H9 (cell line): ENCODE measurements at regions not wholly inside any gene's neighbourhood (a gene's known extent, or its start where the extent isn't known, plus 50 kb on each side); places are given as distances from the start of the nearest gene placed in this dataset.

Experiments used
- DNase-seq: peaks from one replicate; pipeline ENCODE4 v3.0.0-alpha.2; 2017
- H2AFZ ChIP-seq: one replicate; pipeline ENCODE4 v1.6.1; 2013; ENCODE audit warnings: mild to moderate bottlenecking, low read length, control low read depth, moderate library complexity
- H2AK5ac ChIP-seq: 2 replicates; pipeline ENCODE4 v1.6.1; 2013; ENCODE audit warnings: low read length, control low read depth, mixed read lengths; ENCODE audit not compliant: insufficient read length
- H2BK120ac ChIP-seq: one replicate; pipeline ENCODE4 v1.6.1; 2013; ENCODE audit warnings: low read depth, mild to moderate bottlenecking, low read length, control low read depth, inconsistent platforms; ENCODE audit not compliant: poor library complexity, severe bottlenecking
- H2BK12ac ChIP-seq: 2 replicates; pipeline ENCODE4 v1.6.1; 2013; ENCODE audit warnings: low read length, control low read depth, mixed read lengths, low read depth; ENCODE audit not compliant: insufficient read length
- H2BK15ac ChIP-seq: 2 replicates; pipeline ENCODE4 v1.6.1; 2013; ENCODE audit warnings: low read depth, low read length, control low read depth
- H2BK20ac ChIP-seq: one replicate; pipeline ENCODE4 v1.6.1; 2013; ENCODE audit warnings: low read depth, mild to moderate bottlenecking, low read length, control low read depth, inconsistent platforms; ENCODE audit not compliant: poor library complexity, severe bottlenecking
- H2BK5ac ChIP-seq: 2 replicates; pipeline ENCODE4 v1.6.1; 2013; ENCODE audit warnings: low read length, control low read depth, mixed read lengths; ENCODE audit not compliant: insufficient read length
- H3K14ac ChIP-seq: 2 replicates; pipeline ENCODE4 v1.6.1; 2013; ENCODE audit warnings: low read length, control low read depth; ENCODE audit not compliant: insufficient read depth
- H3K18ac ChIP-seq: 2 replicates; pipeline ENCODE4 v1.6.1; 2013; ENCODE audit warnings: low read depth, mild to moderate bottlenecking, mixed read lengths, low read length, control low read depth; ENCODE audit not compliant: insufficient read length
- H3K23ac ChIP-seq: 2 replicates; pipeline ENCODE4 v1.6.1; 2013; ENCODE audit warnings: low read length, control low read depth, mixed read lengths, low read depth; ENCODE audit not compliant: insufficient read length
- H3K23me2 ChIP-seq: 2 replicates; pipeline ENCODE4 v1.6.1; 2013; ENCODE audit warnings: low read depth, mild to moderate bottlenecking, mixed read lengths, low read length, control low read depth; ENCODE audit not compliant: insufficient read length, poor library complexity, severe bottlenecking
- H3K27ac ChIP-seq: 2 replicates; pipeline ENCODE4 v1.5.1; 2013; ENCODE audit warnings: low read length, control low read depth, mixed read lengths, low read depth; ENCODE audit not compliant: insufficient read length
- H3K27me3 ChIP-seq: 2 replicates; pipeline ENCODE4 v1.6.1; 2013; ENCODE audit warnings: low read length, control low read depth, inconsistent platforms; ENCODE audit not compliant: insufficient read depth
- H3K4ac ChIP-seq: 2 replicates; pipeline ENCODE4 v1.6.1; 2013; ENCODE audit warnings: low read depth, mild to moderate bottlenecking, control low read depth, inconsistent platforms, low read length, moderate library complexity
- H3K4me1 ChIP-seq: 2 replicates; pipeline ENCODE4 v1.6.1; 2013; ENCODE audit warnings: low read length, control low read depth, inconsistent platforms; ENCODE audit not compliant: insufficient read depth
- H3K4me2 ChIP-seq: 2 replicates; pipeline ENCODE4 v1.6.1; 2013; ENCODE audit warnings: low read length, control low read depth, mixed read lengths; ENCODE audit not compliant: insufficient read length, insufficient read depth
- H3K56ac ChIP-seq: 2 replicates; pipeline ENCODE4 v1.6.1; 2013; ENCODE audit warnings: low read depth, mild to moderate bottlenecking, mixed read lengths, low read length, control low read depth; ENCODE audit not compliant: insufficient read length
- H3K79me1 ChIP-seq: 2 replicates; pipeline ENCODE4 v1.6.1; 2013; ENCODE audit warnings: low read depth, mild to moderate bottlenecking, moderate library complexity, low read length, control low read depth, inconsistent platforms; ENCODE audit not compliant: insufficient read depth, poor library complexity, severe bottlenecking
- H3K79me2 ChIP-seq: 2 replicates; pipeline ENCODE4 v1.6.1; 2013; ENCODE audit warnings: low read length, control low read depth, inconsistent platforms; ENCODE audit not compliant: insufficient read depth
- H3K9ac ChIP-seq: 2 replicates; pipeline ENCODE4 v1.6.1; 2013; ENCODE audit warnings: low read length, control low read depth, mixed read lengths; ENCODE audit not compliant: insufficient read length; ENCODE audit errors: extremely low read depth
- H3K9me3 ChIP-seq: one replicate; pipeline ENCODE4 v1.6.1; 2013; ENCODE audit warnings: low read depth, low read length, inconsistent platforms; ENCODE audit not compliant: control insufficient read depth
- H3T11ph ChIP-seq: one replicate; pipeline ENCODE4 v1.6.1; 2013; ENCODE audit warnings: mild to moderate bottlenecking, low read length, control low read depth, inconsistent platforms
- H4K20me1 ChIP-seq: one replicate; pipeline ENCODE4 v1.6.1; 2013; ENCODE audit not compliant: control insufficient read depth, insufficient read length, insufficient read depth
- H4K5ac ChIP-seq: 2 replicates; pipeline ENCODE4 v1.6.1; 2013; ENCODE audit warnings: low read depth, mild to moderate bottlenecking, mixed read lengths, low read length, control low read depth; ENCODE audit not compliant: insufficient read length
- H4K8ac ChIP-seq: replicated peaks from 2 replicates; pipeline ENCODE4 v1.6.1; 2013; ENCODE audit warnings: low read length, control low read depth, mixed read lengths, low read depth; ENCODE audit not compliant: insufficient read length
- H4K91ac ChIP-seq: 2 replicates; pipeline ENCODE4 v1.6.1; 2013; ENCODE audit warnings: low read depth, mild to moderate bottlenecking, moderate library complexity, mixed read lengths, low read length, control low read depth; ENCODE audit not compliant: insufficient read length
- H3K27ac Mint-ChIP-seq, 3 experiments: 2 replicates in 2 of 3; 3 replicates in 1 of 3; pipeline ENCODE4 v1.8.0; 2020 to 2021; ENCODE audit warnings: mixed read lengths in 3 of 3, mild to moderate bottlenecking in 1 of 3, moderate library complexity in 1 of 3
- H3K27me3 Mint-ChIP-seq: 2 replicates; pipeline ENCODE4 v1.8.0; 2021; ENCODE audit warnings: low read depth, mild to moderate bottlenecking, moderate library complexity, mixed read lengths
- H3K36me3 Mint-ChIP-seq, 3 experiments: 2 replicates in 2 of 3; 3 replicates in 1 of 3; pipeline ENCODE4 v1.8.0; 2020 to 2021; ENCODE audit warnings: low read depth in 3 of 3, mixed read lengths in 3 of 3; ENCODE audit not compliant: insufficient read depth in 1 of 3
- H3K4me1 Mint-ChIP-seq, 2 experiments: 2 replicates each; pipeline ENCODE4 v1.8.0; 2020; ENCODE audit warnings: mixed read lengths in 2 of 2
- H3K4me3 Mint-ChIP-seq, 2 experiments: 2 replicates in 1 of 2; 3 replicates in 1 of 2; pipeline ENCODE4 v1.8.0; 2020 to 2021; ENCODE audit warnings: mild to moderate bottlenecking in 2 of 2, mixed read lengths in 2 of 2, moderate library complexity in 1 of 2
- H3K9me3 Mint-ChIP-seq, 2 experiments: 2 replicates in 1 of 2; 3 replicates in 1 of 2; pipeline ENCODE4 v1.8.0; 2020; ENCODE audit warnings: mild to moderate bottlenecking in 2 of 2, mixed read lengths in 2 of 2, moderate library complexity in 1 of 2
- CTCF ChIP-seq: fragments of 200-600 bp; sonication (generic); conservative IDR thresholded peaks from 3 replicates; pipeline ENCODE4 v1.8.0; 2021; ENCODE audit warnings: antibody characterized with exemption, mild to moderate bottlenecking
- WGBS: extraction: QIAGEN DNeasy Blood & Tissue Kit; methylation state at CpG from one replicate; pipeline ENCODE4 v1.1.7; 2013; ENCODE audit warnings: missing lambda C conversion rate, low lambda C conversion rate, mixed read lengths; ENCODE audit not compliant: insufficient read length; ENCODE audit errors: extremely low coverage; 5-methylcytosine and 5-hydroxymethylcytosine counted together

GRCh38 chr17:6334386-6334785 is 100.5 kb downstream of the AIPL1 start:
- no peak overlapping the region for H2BK5ac ChIP-seq
- H2BK15ac ChIP-seq, result no peak overlapping the region
- no peaks in the 10 kb centered on the region for H3K23me2 ChIP-seq
- H3K27me3 ChIP-seq, result no peaks in the 10 kb centered on the region
- no peak overlapping the region for H2BK120ac ChIP-seq
- WGBS, result no CpG with 5 or more reads among the region's 5 CpGs
- H2BK12ac ChIP-seq, result no peak overlapping the region
- no peak overlapping the region for H3K4ac ChIP-seq
- no peak overlapping the region for H3K14ac ChIP-seq
- no peaks in the 10 kb centered on the region for H4K20me1 ChIP-seq
- Mint-ChIP-seq H3K27ac (no peak overlapping the region), H3K27me3 (peaks cover 11% of the 10 kb centered on the region), H3K4me3 (no peak overlapping the region), H3K9me3 (no peaks in the 10 kb centered on the region), H3K4me1 (no peaks in the 10 kb centered on the region), H3K36me3 (no peaks in the 10 kb centered on the region)
- DNase-seq, result no peak
- no peak overlapping the region for H2BK20ac ChIP-seq
- H3K18ac ChIP-seq, result no peak overlapping the region
- H3K4me1 ChIP-seq, result no peaks in the 10 kb centered on the region
- no peak overlapping the region for H2AK5ac ChIP-seq
- no peak overlapping the region for H3K9ac ChIP-seq
- no peaks in the 10 kb centered on the region for H3K79me2 ChIP-seq
- no peak overlapping the region for H4K8ac ChIP-seq
- no peak overlapping the region for H3K27ac ChIP-seq
- no peak overlapping the region for H2AFZ ChIP-seq
- H3T11ph ChIP-seq, result no peak overlapping the region
- H3K4me2 ChIP-seq, result no peak overlapping the region
- H4K5ac ChIP-seq, result no peak overlapping the region
- no peak overlapping the region for H4K91ac ChIP-seq
- H3K23ac ChIP-seq, result no peak overlapping the region
- H3K9me3 ChIP-seq, result no peaks in the 10 kb centered on the region
- no peak for TF ChIP-seq CTCF
- no peaks in the 10 kb centered on the region for H3K79me1 ChIP-seq
- H3K56ac ChIP-seq, result no peak overlapping the region
